ENCODE measurements at regions not wholly inside any gene's neighbourhood (a gene's known extent, or its start where the extent isn't known, plus 50 kb on each side); places are given as distances from the start of the nearest gene placed in this dataset.

DNA sequence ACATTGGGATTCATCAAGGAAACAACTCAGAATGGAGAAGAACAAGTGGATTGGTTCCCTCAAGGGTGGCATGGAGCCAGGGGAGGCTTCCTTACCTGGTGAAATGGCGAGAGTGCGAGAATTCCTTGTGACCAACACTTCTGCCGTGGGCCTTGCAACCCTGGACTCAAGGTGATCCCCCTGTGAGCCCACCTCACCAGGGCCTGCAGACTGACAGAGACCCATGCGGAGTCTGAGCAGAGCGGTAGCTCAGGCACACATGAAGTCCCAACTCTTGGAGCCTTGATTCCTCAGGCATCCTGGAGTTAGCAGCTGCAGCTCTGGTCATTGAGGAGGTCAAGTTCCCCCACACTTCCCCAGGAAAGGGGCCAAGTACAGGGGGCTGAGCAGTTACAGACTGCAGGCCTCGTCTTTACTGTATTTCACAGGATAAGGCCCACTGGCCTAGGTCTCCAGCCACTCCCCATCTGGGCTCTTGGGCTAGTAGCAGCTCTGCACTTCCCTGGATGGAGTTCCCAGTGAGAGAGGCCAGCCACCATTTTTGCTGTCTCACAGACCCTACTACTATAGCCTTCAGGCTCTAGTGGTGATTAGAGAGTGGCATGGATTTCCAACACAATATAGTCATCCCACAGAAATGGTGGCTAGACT, 269.5 kb upstream of the DCBLD2 start:
- TF ChIP-seq, protein P1, sequence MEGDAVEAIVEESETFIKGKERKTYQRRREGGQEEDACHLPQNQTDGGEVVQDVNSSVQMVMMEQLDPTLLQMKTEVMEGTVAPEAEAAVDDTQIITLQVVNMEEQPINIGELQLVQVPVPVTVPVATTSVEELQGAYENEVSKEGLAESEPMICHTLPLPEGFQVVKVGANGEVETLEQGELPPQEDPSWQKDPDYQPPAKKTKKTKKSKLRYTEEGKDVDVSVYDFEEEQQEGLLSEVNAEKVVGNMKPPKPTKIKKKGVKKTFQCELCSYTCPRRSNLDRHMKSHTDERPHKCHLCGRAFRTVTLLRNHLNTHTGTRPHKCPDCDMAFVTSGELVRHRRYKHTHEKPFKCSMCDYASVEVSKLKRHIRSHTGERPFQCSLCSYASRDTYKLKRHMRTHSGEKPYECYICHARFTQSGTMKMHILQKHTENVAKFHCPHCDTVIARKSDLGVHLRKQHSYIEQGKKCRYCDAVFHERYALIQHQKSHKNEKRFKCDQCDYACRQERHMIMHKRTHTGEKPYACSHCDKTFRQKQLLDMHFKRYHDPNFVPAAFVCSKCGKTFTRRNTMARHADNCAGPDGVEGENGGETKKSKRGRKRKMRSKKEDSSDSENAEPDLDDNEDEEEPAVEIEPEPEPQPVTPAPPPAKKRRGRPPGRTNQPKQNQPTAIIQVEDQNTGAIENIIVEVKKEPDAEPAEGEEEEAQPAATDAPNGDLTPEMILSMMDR (conservative IDR thresholded peaks at IDR 0.05 in 1 of 2, IDR thresholded peaks at IDR 0.05 in 1 of 2; ENCODE audit: low read depth in 1 of 2, low read length in 2 of 2), result no peak
- no peak for TF ChIP-seq EZH2 (IDR thresholded peaks at IDR 0.05; ENCODE audit: low read length, missing control alignments)
